ENCODE measurements at regions not wholly inside any gene's neighbourhood (a gene's known extent, or its start where the extent isn't known, plus 50 kb on each side); places are given as distances from the start of the nearest gene placed in this dataset.

DNA sequence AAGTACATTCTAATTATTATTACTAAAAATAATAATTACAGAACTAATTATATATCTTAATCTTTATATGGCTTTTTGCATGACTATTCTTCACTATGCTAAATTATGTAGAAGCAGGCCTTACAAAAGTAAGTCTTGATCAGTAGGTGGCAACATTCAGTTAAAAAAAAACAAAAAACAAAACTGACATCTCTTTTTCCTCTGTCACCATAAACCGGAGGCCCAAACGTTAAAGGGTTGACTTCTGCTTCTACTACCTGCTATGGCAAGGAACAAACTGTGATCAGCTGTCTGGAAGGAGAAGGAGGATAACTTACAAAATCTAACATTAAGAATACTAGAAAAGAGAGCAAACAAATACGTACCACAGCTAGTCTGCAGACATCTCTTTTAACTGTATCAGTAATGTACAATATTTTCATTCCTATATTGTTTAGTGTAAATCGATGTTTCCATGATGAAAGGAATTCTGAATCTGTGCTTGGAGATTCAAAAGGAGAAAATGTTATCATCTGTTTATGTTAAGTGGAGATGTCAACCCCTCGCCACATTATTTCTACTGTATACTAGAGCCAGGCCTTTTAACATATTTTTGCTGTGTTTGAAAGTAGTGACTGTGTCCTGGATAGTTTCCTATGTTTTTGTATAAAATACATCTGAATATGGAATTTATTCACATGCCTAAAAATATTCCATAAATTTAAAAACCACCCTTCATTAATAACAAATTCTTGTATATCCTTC is 1525.4 kb downstream of the SLITRK1 start:
- no peak for TF ChIP-seq POLR2AphosphoS5 (IDR thresholded peaks at IDR 0.05; ENCODE audit: insufficient read depth, low read depth, low read length)
- TF ChIP-seq FOS (IDR thresholded peaks at IDR 0.05; ENCODE audit: borderline replicate concordance, insufficient read depth, low read length): no peak
- no peak for TF ChIP-seq CTCF (IDR thresholded peaks at IDR 0.05; ENCODE audit: extremely low read depth in 1 of 2, insufficient read depth in 1 of 2, low read depth in 1 of 2, low read length in 2 of 2)
- TF ChIP-seq EZH2 (IDR thresholded peaks at IDR 0.05; ENCODE audit: borderline replicate concordance, low read depth, low read length, severe bottlenecking): no peak
- TF ChIP-seq POLR2A (IDR thresholded peaks at IDR 0.05; ENCODE audit: low read depth, low read length): no peak

All from endothelial cell of umbilical vein (primary cell).